GM12878 (cell line): ENCODE measurements at regions not wholly inside any gene's neighbourhood (a gene's known extent, or its start where the extent isn't known, plus 50 kb on each side); places are given as distances from the start of the nearest gene placed in this dataset.

Experiments used
- ATAC-seq: fragments of 200-7000 bp; cut with Tn5 transposase; 3 replicates; pipeline ENCODE4 v1.9.1; 2020; ENCODE audit warnings: mild to moderate bottlenecking, moderate library complexity
- BruUV-seq: library from RNA; stranded (reverse); fragments of 400-500 nt; replicated peaks from 2 replicates; lab custom pipeline; 2021; lab: Mats Ljungman, UMichigan
- CTCF ChIA-PET: fragments of 300-600 bp; sonication (Branson Sonifier 250); formaldehyde crosslinking; extraction: SDS; loops from one replicate; lab custom pipeline; 2021; ENCODE audit warnings: inconsistent platforms; lab: Yijun Ruan, JAX
- POLR2A ChIA-PET: fragments of 350-600 bp; formaldehyde crosslinking; extraction: SDS; loops from one replicate; lab custom pipeline; 2021; ENCODE audit warnings: inconsistent platforms; lab: Charles Lee
- RAD21 ChIA-PET: fragments of 300-600 bp; sonication (Branson Sonifier 250); formaldehyde crosslinking; loops from one replicate; lab custom pipeline; 2023; ENCODE audit warnings: antibody characterized with exemption; ENCODE audit not compliant: unreplicated experiment; lab: Charles Lee
- SMC1A ChIA-PET: fragments of 300-600 bp; sonication (Branson Sonifier 250); formaldehyde crosslinking; loops from one replicate; lab custom pipeline; 2023; ENCODE audit not compliant: unreplicated experiment, uncharacterized antibody; lab: Charles Lee
- DNase-seq: peaks from one replicate; pipeline ENCODE4 v3.0.0-alpha.2; 2011; ENCODE audit warnings: low read depth, low spot score
- FAIRE-seq: peaks from 3 replicates; lab custom pipeline; 2011; peaks lifted over from hg19 to GRCh38; lab: Jason Lieb, UNC
- H2AFZ ChIP-seq: 2 replicates; pipeline ENCODE4 v1.6.0; 2011; ENCODE audit warnings: low read depth, low read length, control low read depth; ENCODE audit not compliant: control insufficient read depth
- H3K27ac ChIP-seq: 2 replicates; pipeline ENCODE4 v1.5.1; 2011; ENCODE audit warnings: control low read depth; ENCODE audit not compliant: control insufficient read depth, insufficient read depth
- H3K27me3 ChIP-seq, 2 experiments: replicated peaks in 1 of 2; 2 replicates each; pipeline versions ENCODE4 v1.6.0 to v1.6.1; 2011; ENCODE audit warnings: low read length in 1 of 2; ENCODE audit not compliant: control insufficient read depth in 2 of 2, insufficient read depth in 2 of 2
- H3K36me3 ChIP-seq, 2 experiments: 2 replicates each; pipeline ENCODE4 v1.5.1; 2011; ENCODE audit warnings: low read length in 1 of 2; ENCODE audit not compliant: control insufficient read depth in 2 of 2, insufficient read depth in 2 of 2
- H3K4me1 ChIP-seq: 2 replicates; pipeline ENCODE4 v1.6.1; 2011; ENCODE audit warnings: mild to moderate bottlenecking, low read length, moderate library complexity, mixed read lengths; ENCODE audit not compliant: control insufficient read depth, insufficient read depth
- H3K4me2 ChIP-seq: 2 replicates; pipeline ENCODE4 v1.6.0; 2011; ENCODE audit warnings: control low read depth; ENCODE audit not compliant: control insufficient read depth, insufficient read depth
- H3K4me3 ChIP-seq: fragments of 200-600 bp; sonication (generic); 2 replicates; pipeline ENCODE4 v1.5.1; 2016
- H3K79me2 ChIP-seq: 2 replicates; pipeline ENCODE4 v1.6.0; 2011; ENCODE audit warnings: low read length; ENCODE audit not compliant: control insufficient read depth, insufficient read depth
- H3K9ac ChIP-seq: 2 replicates; pipeline ENCODE4 v1.8.0; 2011; ENCODE audit warnings: low read length, control low read depth, mixed read lengths; ENCODE audit not compliant: control insufficient read depth, insufficient read depth
- H3K9me3 ChIP-seq: replicated peaks from 3 replicates; pipeline ENCODE4 v1.5.1; 2011; ENCODE audit warnings: mild to moderate bottlenecking, low read length; ENCODE audit not compliant: control insufficient read depth, insufficient read depth
- H4K20me1 ChIP-seq: 2 replicates; pipeline ENCODE4 v1.6.0; 2011; ENCODE audit not compliant: control insufficient read depth, insufficient read depth
- CHD4 ChIP-seq: fragments of 200-600 bp; sonication (generic); IDR thresholded peaks from 2 replicates; pipeline ENCODE4 v1.6.1; 2016; ENCODE audit warnings: mild to moderate bottlenecking
- MEF2A ChIP-seq: IDR thresholded peaks from 2 replicates; pipeline ENCODE4 v1.6.1; 2011; ENCODE audit warnings: low read depth, mild to moderate bottlenecking, low read length, moderate library complexity; ENCODE audit not compliant: insufficient read depth
- RB1 ChIP-seq: fragments of 450-650 bp; formaldehyde crosslinking; IDR thresholded peaks from 2 replicates; pipeline ENCODE4 v1.6.1; 2017; ENCODE audit warnings: mild to moderate bottlenecking, borderline replicate concordance
- ZBTB33 ChIP-seq: fragments of 450-650 bp; IDR thresholded peaks from 2 replicates; pipeline ENCODE4 v1.6.1; 2017; ENCODE audit warnings: mild to moderate bottlenecking
- ZNF24 ChIP-seq: fragments of 450-650 bp; IDR thresholded peaks from 2 replicates; pipeline ENCODE4 v1.6.1; 2017; ENCODE audit warnings: antibody characterized with exemption, mild to moderate bottlenecking
- WGBS: methylation state at CpG from one replicate; pipeline ENCODE4 v1.1.6; 2016; ENCODE audit warnings: low lambda C conversion rate; ENCODE audit not compliant: insufficient replicate concordance, insufficient coverage; ENCODE audit errors: missing lambda C conversion rate; 5-methylcytosine and 5-hydroxymethylcytosine counted together
- in situ Hi-C: fragments of 300-500 bp; cut with MboI; formaldehyde crosslinking; loops from 9 replicates; pipeline ENCODE4 v1.14.3; 2018; ENCODE audit warnings: mixed read lengths
- intact Hi-C: fragments of 100-400 bp; cut with micrococcal nuclease; formaldehyde crosslinking; loops from one replicate; pipeline ENCODE4 v1.14.2; 2022; ENCODE audit not compliant: unreplicated experiment

GRCh38 chr4:38204339-38205035, 244.3 kb downstream of the PTTG2 start:
- no peak overlapping the region for H3K27ac ChIP-seq
- H3K79me2 ChIP-seq = no peaks in the 10 kb centered on the region
- ChIA-PET SMC1A (interaction anchor here (1.8 kb wide), 1 partner anchor 24 kb away, joined by 5 read pairs; no protein-coding TSS in a partner anchor), RAD21 (interaction anchor here (1.1 to 1.5 kb wide), 2 partner anchors 12 to 28 kb away, joined by 3 to 4 read pairs; no protein-coding TSS in a partner anchor), POLR2A (interaction anchor here (0.5 kb wide), 1 partner anchor 250 kb away, joined by 4 read pairs; no protein-coding TSS in a partner anchor), CTCF (interaction anchor here (1.3 to 6.3 kb wide), 3 partner anchors 26 to 471 kb away, joined by 3 to 25 read pairs (median 4); no protein-coding TSS in a partner anchor)
- no TSS peak for BruUV-seq
- intact Hi-C loops (no loop called here), in situ Hi-C loops (no loop called here)
- no peaks in the 10 kb centered on the region for H3K36me3 ChIP-seq
- no peaks in the 10 kb centered on the region for H4K20me1 ChIP-seq
- no peak for ATAC-seq
- no peak overlapping the region for H3K9ac ChIP-seq
- no peak for FAIRE-seq
- DNase-seq = no peak
- H3K4me3 ChIP-seq = no peak overlapping the region
- 54% methylated on average over 9 of the region's 9 CpGs for WGBS
- TF ChIP-seq MEF2A (no peak), ZNF24 (no peak), CHD4 (no peak), RB1 (no peak), ZBTB33 (no peak)
- no peaks in the 10 kb centered on the region for H3K27me3 ChIP-seq
- no peaks in the 10 kb centered on the region for H3K9me3 ChIP-seq
- no peak overlapping the region for H2AFZ ChIP-seq
- H3K4me2 ChIP-seq = no peak overlapping the region
- H3K4me1 ChIP-seq = no peaks in the 10 kb centered on the region
